ENCODE measurements at regions not wholly inside any gene's neighbourhood (a gene's known extent, or its start where the extent isn't known, plus 50 kb on each side); places are given as distances from the start of the nearest gene placed in this dataset.

GRCh38 chr6:103356531-103356930 is 1503.2 kb downstream of the HACE1 start:
- TF ChIP-seq CTCF (IDR thresholded peaks at IDR 0.05; ENCODE audit: insufficient read depth, low read length, poor library complexity, severe bottlenecking) (no peak), EZH2phosphoT487 (conservative IDR thresholded peaks at IDR 0.05; ENCODE audit: low read length) (no peak)
